Activated CD4-positive, alpha-beta T cell treated with anti-CD3 and anti-CD28 coated beads, Interleukin-2, Interleukin-4, amounts not matched to agents 100 ng/mL and 50 ng/mL, durations not matched to agents 16 hours and 8 hours (primary cell): ENCODE measurements at regions not wholly inside any gene's neighbourhood (a gene's known extent, or its start where the extent isn't known, plus 50 kb on each side); places are given as distances from the start of the nearest gene placed in this dataset.
"Not testable (repeated sequence)": the region's sequence is repeated elsewhere in the genome, so short reads cannot be mapped to it uniquely, and the experiment has no call there.

ENCODE experiments used
- DNase-seq: peaks from one replicate; pipeline ENCODE4 v3.0.0-alpha.2; 2020; ENCODE audit warnings: low spot score

GRCh38 chr6:67897998-67898607, 737.0 kb upstream of the ADGRB3 start:
- DNase-seq = no peak

- no peak for DNase-seq
Measured at GRCh38 chr6:67896476-67896875, 738.6 kb upstream of the ADGRB3 start.

- no peak for DNase-seq
Measured at GRCh38 chr6:67889682-67889995, 745.4 kb upstream of the ADGRB3 start.

GRCh38 chr6:67888886-67889681, 746.0 kb upstream of the ADGRB3 start:
- DNase-seq = no peak

GRCh38 chr6:67888546-67888885, 746.6 kb upstream of the ADGRB3 start:
- DNase-seq = no peak

- DNase-seq = no peak
Measured at GRCh38 chr6:67887747-67888545, 747.1 kb upstream of the ADGRB3 start.

- no peak for DNase-seq
Measured at GRCh38 chr6:67887419-67887746, 747.7 kb upstream of the ADGRB3 start.

GRCh38 chr6:67886840-67887292, 748.2 kb upstream of the ADGRB3 start:
- DNase-seq = no peak

- no peak for DNase-seq
Measured at GRCh38 chr6:67886036-67886707, 748.9 kb upstream of the ADGRB3 start.

GRCh38 chr6:67885081-67886033, 749.7 kb upstream of the ADGRB3 start:
- no peak for DNase-seq

- no peak for DNase-seq
Measured at GRCh38 chr6:67884442-67884841, 750.6 kb upstream of the ADGRB3 start.

- no peak for DNase-seq
Measured at GRCh38 chr6:67883500-67884366, 751.3 kb upstream of the ADGRB3 start.

- DNase-seq = no peak
Measured at GRCh38 chr6:67882436-67883311, 752.4 kb upstream of the ADGRB3 start.

- no peak for DNase-seq
Measured at GRCh38 chr6:67881706-67882065, 753.4 kb upstream of the ADGRB3 start.

GRCh38 chr6:67880939-67881705, 754.0 kb upstream of the ADGRB3 start:
- DNase-seq = no peak

GRCh38 chr6:67880343-67880742, 754.7 kb upstream of the ADGRB3 start:
- not testable (repeated sequence) for DNase-seq

- not testable (repeated sequence) for DNase-seq
Measured at GRCh38 chr6:67879928-67880327, 755.2 kb upstream of the ADGRB3 start.

GRCh38 chr6:67879105-67879904, 755.8 kb upstream of the ADGRB3 start:
- DNase-seq = not testable (repeated sequence)
